WTC11 (cell line): ENCODE measurements at regions not wholly inside any gene's neighbourhood (a gene's known extent, or its start where the extent isn't known, plus 50 kb on each side); places are given as distances from the start of the nearest gene placed in this dataset.

Experiments
- CTCF ChIP-seq: fragments of 200-600 bp; IDR thresholded peaks from 2 replicates; pipeline ENCODE4 v1.8.0; 2022; ENCODE audit warnings: antibody characterized with exemption
- JUN ChIP-seq: sonication (generic); formaldehyde crosslinking; IDR thresholded peaks from 2 replicates; pipeline ENCODE4 v1.8.0; 2023; ENCODE audit warnings: mild to moderate bottlenecking, missing genetic modification reagents
- MAX ChIP-seq: sonication (generic); formaldehyde crosslinking; IDR thresholded peaks from 2 replicates; pipeline ENCODE4 v1.8.0; 2022; ENCODE audit warnings: mild to moderate bottlenecking, missing genetic modification reagents
- RORB ChIP-seq: fragments of 250-450 bp; sonication (Bioruptor Pico); IDR thresholded peaks from 2 replicates; pipeline ENCODE4 v1.9.0; 2021; ENCODE audit warnings: mild to moderate bottlenecking

GRCh38 chr10:78319371-78319770 lies 285.7 kb downstream of the RPS24 start:
- TF ChIP-seq CTCF (no peak), RORB (CRISPR knock-in tag) (no peak), JUN (CRISPR knock-in tag) (no peak), MAX (no peak)
